ENCODE measurements at regions not wholly inside any gene's neighbourhood (a gene's known extent, or its start where the extent isn't known, plus 50 kb on each side); places are given as distances from the start of the nearest gene placed in this dataset.

DNA sequence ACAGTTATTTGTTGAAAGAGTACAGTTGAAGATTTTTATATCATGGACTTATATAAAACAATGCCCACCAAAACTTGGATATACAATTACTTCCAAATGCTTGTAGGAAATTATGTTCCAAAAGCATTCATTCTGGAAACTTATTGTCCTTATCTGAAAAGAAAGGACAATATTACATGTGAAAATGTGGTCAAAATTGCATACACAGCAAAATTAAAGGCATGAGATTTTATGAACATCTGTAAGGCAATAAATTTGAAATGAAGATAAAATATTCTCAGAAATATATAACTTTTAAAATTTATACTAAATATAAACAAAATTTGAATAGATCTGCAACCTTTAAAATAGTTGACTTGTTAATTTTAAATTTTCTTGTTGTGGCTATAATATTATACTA, 1173.8 kb downstream of the NLGN4X start:
- TF ChIP-seq SP1 (IDR thresholded peaks at IDR 0.05) (no peak), ELF4 (IDR thresholded peaks at IDR 0.05) (no peak), FOXA1 (IDR thresholded peaks at IDR 0.05) (no peak), BHLHE40 (IDR thresholded peaks at IDR 0.05; ENCODE audit: borderline replicate concordance) (no peak), ARNT (IDR thresholded peaks at IDR 0.05) (no peak), TARDBP (IDR thresholded peaks at IDR 0.05) (no peak), FOXM1 (IDR thresholded peaks at IDR 0.05; ENCODE audit: borderline replicate concordance) (no peak), CTBP1 (IDR thresholded peaks at IDR 0.05; ENCODE audit: borderline replicate concordance) (no peak)
- DNase-seq (ENCODE audit: extremely low spot score): no peak
- CTCF ChIA-PET: no interaction called here
- POLR2A ChIA-PET: no interaction called here

DNA sequence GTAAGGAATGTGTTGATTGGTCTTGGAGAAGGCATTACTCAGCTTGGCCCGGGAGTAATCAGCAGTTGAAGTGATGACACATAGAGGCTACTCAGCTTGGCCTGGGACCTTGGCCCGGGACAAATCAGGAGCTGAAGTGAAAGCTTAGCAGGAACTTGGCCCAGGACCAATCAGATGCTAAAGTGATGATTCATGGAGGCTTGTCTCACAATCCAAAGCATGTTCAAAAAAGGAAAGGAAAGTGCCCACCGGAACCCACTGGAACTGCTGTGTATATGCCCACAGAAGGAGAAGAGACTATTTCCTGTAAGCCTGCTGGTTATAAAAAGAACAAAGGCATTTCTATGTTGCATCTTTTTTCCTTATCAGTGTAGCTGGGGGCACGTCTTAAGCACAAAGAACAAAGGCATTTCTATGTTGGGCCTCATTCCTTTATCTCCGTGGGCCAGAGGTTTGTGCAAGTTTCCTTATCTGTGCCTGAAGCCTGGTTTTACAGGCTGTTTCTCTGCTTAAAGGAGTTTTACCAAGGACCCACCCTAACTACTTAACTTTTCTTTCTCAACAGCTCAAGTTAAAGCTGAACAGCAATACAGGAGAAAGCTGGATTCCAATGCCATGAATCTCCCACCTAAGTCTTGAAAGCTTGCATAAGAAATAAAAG, 1176.7 kb downstream of the NLGN4X start:
- no peak for DNase-seq (ENCODE audit: extremely low spot score)
- CTCF ChIA-PET: no interaction called here
- POLR2A ChIA-PET: no interaction called here
- TF ChIP-seq ZNF384 (IDR thresholded peaks at IDR 0.05) (no peak), LEF1 (IDR thresholded peaks at IDR 0.05; ENCODE audit: borderline replicate concordance) (no peak), HDGF (IDR thresholded peaks at IDR 0.05; ENCODE audit: borderline replicate concordance) (no peak), SUZ12 (IDR thresholded peaks at IDR 0.05) (no peak), TARDBP (IDR thresholded peaks at IDR 0.05) (no peak), FOXA1 (IDR thresholded peaks at IDR 0.05) (no peak), FOXM1 (IDR thresholded peaks at IDR 0.05; ENCODE audit: borderline replicate concordance) (no peak), BHLHE40 (IDR thresholded peaks at IDR 0.05; ENCODE audit: borderline replicate concordance) (no peak), CTBP1 (IDR thresholded peaks at IDR 0.05; ENCODE audit: borderline replicate concordance) (no peak), FOXK2 (IDR thresholded peaks at IDR 0.05) (no peak), ARNT (IDR thresholded peaks at IDR 0.05) (no peak), L3MBTL2 (conservative IDR thresholded peaks at IDR 0.05) (no peak), SP1 (IDR thresholded peaks at IDR 0.05) (no peak), NFRKB (IDR thresholded peaks at IDR 0.05) (no peak)
- TF ChIP-seq, protein P1, sequence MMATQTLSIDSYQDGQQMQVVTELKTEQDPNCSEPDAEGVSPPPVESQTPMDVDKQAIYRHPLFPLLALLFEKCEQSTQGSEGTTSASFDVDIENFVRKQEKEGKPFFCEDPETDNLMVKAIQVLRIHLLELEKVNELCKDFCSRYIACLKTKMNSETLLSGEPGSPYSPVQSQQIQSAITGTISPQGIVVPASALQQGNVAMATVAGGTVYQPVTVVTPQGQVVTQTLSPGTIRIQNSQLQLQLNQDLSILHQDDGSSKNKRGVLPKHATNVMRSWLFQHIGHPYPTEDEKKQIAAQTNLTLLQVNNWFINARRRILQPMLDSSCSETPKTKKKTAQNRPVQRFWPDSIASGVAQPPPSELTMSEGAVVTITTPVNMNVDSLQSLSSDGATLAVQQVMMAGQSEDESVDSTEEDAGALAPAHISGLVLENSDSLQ (IDR thresholded peaks at IDR 0.05): no peak

DNA sequence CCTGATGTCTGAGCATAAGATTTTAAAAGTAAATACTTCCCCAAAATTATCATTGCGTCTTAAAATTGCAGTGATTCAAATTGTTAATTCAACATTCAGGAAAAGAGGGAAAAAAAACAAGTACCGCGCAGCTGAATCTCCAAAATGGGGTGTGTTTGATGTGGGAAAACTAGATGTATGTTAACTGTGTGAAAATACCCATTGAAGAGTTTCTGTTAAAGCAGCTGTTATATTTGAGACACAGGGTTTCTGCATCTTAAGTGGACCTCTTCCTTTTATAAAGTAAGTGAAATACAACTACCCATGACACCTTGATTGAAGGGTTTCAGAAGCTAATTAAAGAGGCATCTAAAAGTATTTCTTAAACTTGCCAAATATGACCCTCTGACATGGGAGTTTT, 1186.1 kb downstream of the NLGN4X start:
- ChIA-PET POLR2A (no interaction called here), CTCF (no interaction called here)
- no peak for TF ChIP-seq FOXK2 (IDR thresholded peaks at IDR 0.05)
- no peak for DNase-seq (ENCODE audit: extremely low spot score)

DNA sequence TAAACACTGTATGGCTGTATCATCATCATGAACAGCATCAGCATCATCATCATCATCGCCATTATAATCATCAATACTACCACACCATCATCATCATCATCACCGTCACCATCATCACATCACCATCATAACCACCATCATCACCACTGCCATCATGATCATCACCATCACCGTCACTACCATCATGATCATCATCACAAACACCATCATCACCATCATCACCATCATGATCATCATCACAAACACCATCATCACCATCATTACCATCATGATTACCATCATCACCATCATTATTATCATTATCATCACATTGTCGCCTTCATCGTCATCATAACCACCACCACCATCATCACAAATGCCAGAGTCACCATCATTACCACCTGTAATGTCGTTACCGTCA, 1196.9 kb downstream of the NLGN4X start:
- TF ChIP-seq FOXM1 (IDR thresholded peaks at IDR 0.05; ENCODE audit: borderline replicate concordance) (no peak), SUZ12 (IDR thresholded peaks at IDR 0.05) (no peak), SP1 (IDR thresholded peaks at IDR 0.05) (no peak), LEF1 (IDR thresholded peaks at IDR 0.05; ENCODE audit: borderline replicate concordance) (no peak), ZNF384 (IDR thresholded peaks at IDR 0.05) (no peak), FOXK2 (IDR thresholded peaks at IDR 0.05) (no peak), NFRKB (IDR thresholded peaks at IDR 0.05) (no peak), ELF4 (IDR thresholded peaks at IDR 0.05) (no peak), L3MBTL2 (conservative IDR thresholded peaks at IDR 0.05) (no peak), CTBP1 (IDR thresholded peaks at IDR 0.05; ENCODE audit: borderline replicate concordance) (no peak), TARDBP (IDR thresholded peaks at IDR 0.05) (no peak), ARNT (IDR thresholded peaks at IDR 0.05) (no peak)
- TF ChIP-seq, protein P1 (IDR thresholded peaks at IDR 0.05): no peak
- no peak for DNase-seq (ENCODE audit: extremely low spot score)
- CTCF ChIA-PET: no interaction called here
- POLR2A ChIA-PET: no interaction called here

DNA sequence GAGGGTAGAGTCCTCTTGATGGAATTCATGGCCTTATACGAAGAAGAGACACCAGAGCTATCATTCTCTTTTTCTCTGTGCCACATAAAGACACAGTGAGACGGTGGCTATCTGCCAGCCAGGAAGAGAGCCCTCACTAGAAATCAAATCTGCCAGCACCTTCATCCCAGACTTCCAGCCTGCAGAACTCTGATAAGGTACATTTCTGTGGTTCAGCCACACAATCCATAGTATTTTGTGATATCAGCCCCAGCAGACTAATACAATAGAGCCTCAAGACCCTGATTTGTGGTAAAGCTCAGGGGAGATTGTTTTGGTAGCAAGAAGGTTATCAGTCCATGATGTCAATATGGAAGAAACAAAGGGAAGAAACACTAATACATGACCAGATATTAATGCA, 1213.2 kb downstream of the NLGN4X start:
- ChIA-PET CTCF (no interaction called here), POLR2A (no interaction called here)
- no peak for DNase-seq (ENCODE audit: extremely low spot score)
- TF ChIP-seq LEF1 (IDR thresholded peaks at IDR 0.05; ENCODE audit: borderline replicate concordance) (no peak), NFRKB (IDR thresholded peaks at IDR 0.05) (no peak), FOXM1 (IDR thresholded peaks at IDR 0.05; ENCODE audit: borderline replicate concordance) (no peak), FOXK2 (IDR thresholded peaks at IDR 0.05) (no peak), L3MBTL2 (conservative IDR thresholded peaks at IDR 0.05) (no peak), CTBP1 (IDR thresholded peaks at IDR 0.05; ENCODE audit: borderline replicate concordance) (no peak), TARDBP (IDR thresholded peaks at IDR 0.05) (no peak), BHLHE40 (IDR thresholded peaks at IDR 0.05; ENCODE audit: borderline replicate concordance) (no peak), HDGF (IDR thresholded peaks at IDR 0.05; ENCODE audit: borderline replicate concordance) (no peak), SUZ12 (IDR thresholded peaks at IDR 0.05) (no peak), ZNF384 (IDR thresholded peaks at IDR 0.05) (no peak)
- TF ChIP-seq, protein P1 (IDR thresholded peaks at IDR 0.05): no peak

DNA sequence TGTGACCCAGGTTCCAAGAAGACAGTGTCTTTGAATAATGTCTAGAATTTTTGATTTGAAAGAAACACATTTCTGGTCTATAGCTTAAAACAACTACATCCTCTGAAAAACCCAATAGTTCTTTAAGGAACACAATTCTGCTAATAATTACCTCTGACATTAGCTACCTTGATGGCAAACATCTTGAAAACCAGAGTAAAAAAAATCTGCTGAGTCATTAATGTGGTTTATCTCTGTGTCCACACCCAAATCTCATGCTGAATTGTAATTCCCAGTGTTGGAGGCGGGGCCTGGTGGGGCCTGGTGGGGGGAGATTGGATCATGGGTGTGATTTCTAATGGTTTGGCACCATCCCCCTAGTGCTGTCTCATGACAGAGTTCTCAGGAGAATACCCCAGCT, 1233.8 kb downstream of the NLGN4X start:
- POLR2A ChIA-PET: no interaction called here
- CTCF ChIA-PET: no interaction called here
- DNase-seq (ENCODE audit: extremely low spot score): no peak
- TF ChIP-seq L3MBTL2 (conservative IDR thresholded peaks at IDR 0.05) (no peak), FOXA1 (IDR thresholded peaks at IDR 0.05) (no peak), SUZ12 (IDR thresholded peaks at IDR 0.05) (no peak), ELF4 (IDR thresholded peaks at IDR 0.05) (no peak), TARDBP (IDR thresholded peaks at IDR 0.05) (no peak), NFRKB (IDR thresholded peaks at IDR 0.05) (no peak), CTBP1 (IDR thresholded peaks at IDR 0.05; ENCODE audit: borderline replicate concordance) (no peak)

DNA sequence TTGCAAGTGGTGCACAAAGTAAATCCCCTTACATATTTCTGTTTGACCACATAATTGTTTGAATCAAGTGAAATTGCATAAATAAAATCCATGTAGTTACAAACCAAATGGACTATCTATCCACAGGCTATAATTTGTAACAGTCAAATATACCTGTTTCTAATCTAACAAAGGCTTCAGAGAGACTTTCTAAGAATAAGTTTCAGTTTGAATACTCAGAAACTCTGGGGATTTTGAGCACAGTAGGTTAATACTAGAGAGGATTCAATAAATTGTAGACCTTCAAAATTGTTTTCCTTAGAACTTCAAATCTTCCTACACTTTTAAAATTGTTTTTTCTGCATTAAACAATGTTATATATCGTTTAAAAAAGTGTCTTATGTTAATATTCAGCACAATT, 1250.1 kb downstream of the NLGN4X start:
- no peak for DNase-seq (ENCODE audit: extremely low spot score)
- POLR2A ChIA-PET: no interaction called here
- TF ChIP-seq FOXM1 (IDR thresholded peaks at IDR 0.05; ENCODE audit: borderline replicate concordance) (no peak), ELF4 (IDR thresholded peaks at IDR 0.05) (no peak), ARNT (IDR thresholded peaks at IDR 0.05) (no peak), L3MBTL2 (conservative IDR thresholded peaks at IDR 0.05) (no peak), TARDBP (IDR thresholded peaks at IDR 0.05) (no peak), HDGF (IDR thresholded peaks at IDR 0.05; ENCODE audit: borderline replicate concordance) (no peak), SUZ12 (IDR thresholded peaks at IDR 0.05) (no peak), FOXA1 (IDR thresholded peaks at IDR 0.05) (no peak), NFRKB (IDR thresholded peaks at IDR 0.05) (no peak), FOXK2 (IDR thresholded peaks at IDR 0.05) (no peak), ZNF384 (IDR thresholded peaks at IDR 0.05) (no peak), CTBP1 (IDR thresholded peaks at IDR 0.05; ENCODE audit: borderline replicate concordance) (no peak), BHLHE40 (IDR thresholded peaks at IDR 0.05; ENCODE audit: borderline replicate concordance) (no peak), LEF1 (IDR thresholded peaks at IDR 0.05; ENCODE audit: borderline replicate concordance) (no peak), SP1 (IDR thresholded peaks at IDR 0.05) (no peak)
- TF ChIP-seq, protein P1 (IDR thresholded peaks at IDR 0.05): no peak
- CTCF ChIA-PET: no interaction called here
